Epithelial cell of esophagus (primary cell): ENCODE measurements at regions not wholly inside any gene's neighbourhood (a gene's known extent, or its start where the extent isn't known, plus 50 kb on each side); places are given as distances from the start of the nearest gene placed in this dataset.

Source experiments
- DNase-seq: peaks from one replicate; pipeline ENCODE4 v3.0.0; 2010; ENCODE audit warnings: low read depth
- H3K4me3 ChIP-seq: 2 replicates; pipeline ENCODE4 v1.5.1; 2011; ENCODE audit warnings: mild to moderate bottlenecking, low read length, control low read depth
- TF ChIP-seq, protein P1 (sequence below): IDR thresholded peaks from 2 replicates; pipeline ENCODE4 v1.5.1; 2011; ENCODE audit warnings: low read depth, mild to moderate bottlenecking, low read length, control low read depth, inconsistent platforms; ENCODE audit not compliant: insufficient read depth; ENCODE audit errors: missing control alignments

DNA sequence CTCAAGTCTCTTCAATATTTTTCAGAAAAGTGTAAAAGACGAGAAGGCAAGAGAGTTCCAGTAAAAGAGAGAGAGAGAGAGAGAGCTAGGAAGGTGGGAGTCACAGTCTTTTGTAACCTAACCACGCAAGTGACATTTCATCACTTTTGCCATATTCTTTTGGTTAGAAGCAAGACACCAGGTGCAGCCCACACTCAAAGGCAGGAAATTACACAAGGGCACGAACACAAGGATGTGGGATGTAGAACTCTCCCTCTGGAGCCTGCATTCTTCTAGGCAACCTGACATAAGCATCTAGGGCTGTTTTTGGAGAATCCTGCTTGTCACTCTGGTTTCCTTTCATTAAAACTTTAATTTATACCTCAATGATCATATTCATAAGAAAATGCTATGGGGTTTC, 1213.1 kb downstream of the DNAJB9 start:
- TF ChIP-seq, protein P1, sequence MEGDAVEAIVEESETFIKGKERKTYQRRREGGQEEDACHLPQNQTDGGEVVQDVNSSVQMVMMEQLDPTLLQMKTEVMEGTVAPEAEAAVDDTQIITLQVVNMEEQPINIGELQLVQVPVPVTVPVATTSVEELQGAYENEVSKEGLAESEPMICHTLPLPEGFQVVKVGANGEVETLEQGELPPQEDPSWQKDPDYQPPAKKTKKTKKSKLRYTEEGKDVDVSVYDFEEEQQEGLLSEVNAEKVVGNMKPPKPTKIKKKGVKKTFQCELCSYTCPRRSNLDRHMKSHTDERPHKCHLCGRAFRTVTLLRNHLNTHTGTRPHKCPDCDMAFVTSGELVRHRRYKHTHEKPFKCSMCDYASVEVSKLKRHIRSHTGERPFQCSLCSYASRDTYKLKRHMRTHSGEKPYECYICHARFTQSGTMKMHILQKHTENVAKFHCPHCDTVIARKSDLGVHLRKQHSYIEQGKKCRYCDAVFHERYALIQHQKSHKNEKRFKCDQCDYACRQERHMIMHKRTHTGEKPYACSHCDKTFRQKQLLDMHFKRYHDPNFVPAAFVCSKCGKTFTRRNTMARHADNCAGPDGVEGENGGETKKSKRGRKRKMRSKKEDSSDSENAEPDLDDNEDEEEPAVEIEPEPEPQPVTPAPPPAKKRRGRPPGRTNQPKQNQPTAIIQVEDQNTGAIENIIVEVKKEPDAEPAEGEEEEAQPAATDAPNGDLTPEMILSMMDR, result no peak
- H3K4me3 ChIP-seq, result no peak overlapping the region
- DNase-seq, result no peak

DNA sequence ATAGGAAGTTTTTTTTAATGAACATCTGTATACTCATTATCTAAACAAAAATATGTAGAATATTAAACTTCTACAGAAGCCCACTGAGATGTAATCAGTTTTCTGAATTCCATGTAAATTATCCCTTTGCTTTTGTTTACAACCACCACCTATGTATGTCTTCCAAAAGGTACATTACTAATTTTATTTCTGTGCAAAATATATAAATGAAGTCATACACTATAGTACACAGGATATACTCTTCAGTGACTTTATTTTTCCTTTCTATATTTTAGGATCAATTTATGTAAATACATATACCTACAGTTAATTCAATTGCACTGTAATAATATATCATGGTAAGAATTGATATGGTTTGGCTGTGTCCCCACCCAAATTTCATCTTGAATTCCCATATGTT, 1236.9 kb downstream of the DNAJB9 start:
- TF ChIP-seq, protein P1, result no peak
- H3K4me3 ChIP-seq, result no peak overlapping the region
- no peak for DNase-seq

- no peak overlapping the region for H3K4me3 ChIP-seq
- TF ChIP-seq, protein P1, result no peak
- no peak for DNase-seq
These were observed 1251.5 kb downstream of the DNAJB9 start for GRCh38 chr7:109821156-109821555.

DNA sequence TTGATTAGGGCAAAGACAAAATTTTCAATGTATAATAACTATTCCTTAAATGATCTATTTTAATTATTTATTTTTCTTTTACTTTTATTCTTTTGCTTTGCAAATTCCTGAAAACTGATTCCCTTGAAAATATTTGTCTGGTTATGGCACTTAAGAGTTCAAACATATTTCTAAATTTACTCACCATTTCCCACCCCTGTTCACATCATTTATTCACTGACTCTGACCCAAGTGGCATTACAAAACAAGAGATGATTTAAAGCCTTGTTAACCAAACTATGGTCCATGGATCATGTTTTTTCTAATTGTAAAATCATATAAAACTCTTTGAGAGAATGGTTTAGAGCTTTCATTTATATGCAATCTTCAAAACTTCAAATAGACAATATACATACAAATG, 1256.1 kb upstream of the LRRN3 start:
- DNase-seq, result no peak
- TF ChIP-seq, protein P1, result no peak
- H3K4me3 ChIP-seq, result no peak overlapping the region

DNA sequence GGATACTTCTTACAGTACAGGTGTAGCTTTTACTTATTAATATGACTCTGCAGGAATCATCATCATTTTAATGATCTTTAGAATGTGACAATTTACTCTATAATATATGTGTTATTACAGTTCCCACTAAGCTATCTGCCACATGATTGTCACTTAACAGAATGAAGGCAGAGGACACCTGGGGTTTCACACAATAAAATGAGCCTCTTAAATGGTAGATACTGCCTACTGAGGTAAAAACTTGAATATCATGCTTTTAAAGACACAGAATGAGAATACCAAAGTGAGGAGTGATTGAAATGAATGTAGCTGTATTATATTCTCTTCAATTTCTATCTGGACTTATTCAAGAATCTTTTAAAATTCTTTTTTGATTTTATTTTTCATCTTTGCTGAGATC, 1255.3 kb upstream of the LRRN3 start:
- no peak overlapping the region for H3K4me3 ChIP-seq
- TF ChIP-seq, protein P1, result no peak
- no peak for DNase-seq

DNA sequence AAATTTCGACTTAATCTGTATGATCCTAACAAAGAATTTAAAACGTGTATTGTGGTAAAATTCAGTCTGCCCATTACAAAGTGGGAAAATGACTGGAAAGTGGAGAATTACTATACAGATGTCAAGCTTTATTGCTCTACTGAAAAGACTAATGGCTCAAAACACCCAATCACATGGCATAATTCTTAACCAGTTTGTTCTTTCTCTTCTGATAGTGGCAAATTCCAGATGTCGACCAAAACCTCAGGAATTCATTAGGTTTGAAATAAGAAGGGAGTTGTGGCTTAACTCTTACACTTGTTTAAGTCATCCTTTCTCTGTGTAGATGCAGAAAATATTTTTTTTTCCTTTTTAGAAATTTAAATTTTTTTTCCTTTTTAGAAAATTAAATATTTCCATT, 1254.9 kb upstream of the LRRN3 start:
- DNase-seq, result no peak
- TF ChIP-seq, protein P1, result no peak

DNA sequence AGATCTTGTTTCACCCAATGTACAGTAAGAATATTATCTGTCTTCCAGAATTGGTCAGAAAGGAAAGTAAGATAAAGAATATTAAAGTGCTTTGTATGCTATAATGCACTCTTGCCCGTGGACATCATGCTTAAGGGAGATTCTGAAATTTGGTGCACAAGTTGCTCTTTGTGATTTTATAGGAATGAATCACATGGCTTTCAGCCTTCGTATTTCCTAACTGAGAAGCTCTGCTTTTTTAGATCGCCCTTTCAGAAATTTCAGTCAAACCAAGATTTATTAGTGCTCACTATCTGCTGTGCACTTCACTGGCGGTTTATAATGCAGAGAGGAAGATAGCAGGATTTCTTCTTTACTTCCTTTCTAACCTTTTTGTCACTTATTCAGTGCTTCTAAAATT, 1248.5 kb upstream of the LRRN3 start:
- H3K4me3 ChIP-seq, result no peak overlapping the region
- DNase-seq, result no peak
- TF ChIP-seq, protein P1, result no peak

More for the DNA sequence above, 1254.9 kb upstream of the LRRN3 start:
- no peak overlapping the region for H3K4me3 ChIP-seq
